ENCODE measurements at regions not wholly inside any gene's neighbourhood (a gene's known extent, or its start where the extent isn't known, plus 50 kb on each side); places are given as distances from the start of the nearest gene placed in this dataset.
"Not testable (repeated sequence)": the region's sequence is repeated elsewhere in the genome, so short reads cannot be mapped to it uniquely, and the experiment has no call there.

- not testable (repeated sequence) for TF ChIP-seq ZBTB33 (IDR thresholded peaks at IDR 0.05; ENCODE audit: extremely low read depth, insufficient replicate concordance, low read length); MAX (IDR thresholded peaks at IDR 0.05)
- TF ChIP-seq, protein P1, sequence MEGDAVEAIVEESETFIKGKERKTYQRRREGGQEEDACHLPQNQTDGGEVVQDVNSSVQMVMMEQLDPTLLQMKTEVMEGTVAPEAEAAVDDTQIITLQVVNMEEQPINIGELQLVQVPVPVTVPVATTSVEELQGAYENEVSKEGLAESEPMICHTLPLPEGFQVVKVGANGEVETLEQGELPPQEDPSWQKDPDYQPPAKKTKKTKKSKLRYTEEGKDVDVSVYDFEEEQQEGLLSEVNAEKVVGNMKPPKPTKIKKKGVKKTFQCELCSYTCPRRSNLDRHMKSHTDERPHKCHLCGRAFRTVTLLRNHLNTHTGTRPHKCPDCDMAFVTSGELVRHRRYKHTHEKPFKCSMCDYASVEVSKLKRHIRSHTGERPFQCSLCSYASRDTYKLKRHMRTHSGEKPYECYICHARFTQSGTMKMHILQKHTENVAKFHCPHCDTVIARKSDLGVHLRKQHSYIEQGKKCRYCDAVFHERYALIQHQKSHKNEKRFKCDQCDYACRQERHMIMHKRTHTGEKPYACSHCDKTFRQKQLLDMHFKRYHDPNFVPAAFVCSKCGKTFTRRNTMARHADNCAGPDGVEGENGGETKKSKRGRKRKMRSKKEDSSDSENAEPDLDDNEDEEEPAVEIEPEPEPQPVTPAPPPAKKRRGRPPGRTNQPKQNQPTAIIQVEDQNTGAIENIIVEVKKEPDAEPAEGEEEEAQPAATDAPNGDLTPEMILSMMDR (IDR thresholded peaks at IDR 0.05 in 2 of 3, conservative IDR thresholded peaks at IDR 0.05 in 1 of 3; ENCODE audit: borderline replicate concordance in 1 of 3, insufficient read depth in 1 of 3, low read depth in 2 of 3, low read length in 2 of 3) = not testable (repeated sequence)
Observed at GRCh38 chrY:26306630-26307385, 684.9 kb downstream of the CDY1 start.
